Cardiac muscle cell (in vitro differentiated cells and primary cell): ENCODE measurements at regions not wholly inside any gene's neighbourhood (a gene's known extent, or its start where the extent isn't known, plus 50 kb on each side); places are given as distances from the start of the nearest gene placed in this dataset.

Source experiments
- DNase-seq, 2 donors: peaks; one replicate each; pipeline versions ENCODE4 v3.0.0 to v3.0.0-alpha.2; 2010 to 2017; ENCODE audit warnings: low read depth in 1 of 2, low spot score in 1 of 2
- H3K27ac ChIP-seq: fragments of 200-600 bp; sonication (generic); 2 replicates; pipeline ENCODE4 v1.5.1; 2016
- H3K27me3 ChIP-seq: fragments of 200-600 bp; sonication (generic); 2 replicates; pipeline ENCODE4 v1.6.0; 2016; ENCODE audit warnings: control low read depth
- H3K36me3 ChIP-seq: fragments of 200-600 bp; sonication (generic); 2 replicates; pipeline ENCODE4 v1.5.1; 2016; ENCODE audit warnings: control low read depth
- H3K4me1 ChIP-seq: fragments of 200-600 bp; sonication (generic); 2 replicates; pipeline ENCODE4 v1.8.1; 2017; ENCODE audit warnings: low read depth, mild to moderate bottlenecking, mixed run types
- H3K4me3 ChIP-seq: fragments of 200-600 bp; sonication (generic); 2 replicates; pipeline ENCODE4 v1.5.1; 2016; ENCODE audit warnings: mild to moderate bottlenecking
- H3K9me3 ChIP-seq: fragments of 200-600 bp; sonication (generic); 2 replicates; pipeline ENCODE4 v1.5.1; 2017; ENCODE audit warnings: low read depth, mild to moderate bottlenecking, control low read depth
- TF ChIP-seq, protein P1 (sequence below): IDR thresholded peaks from 2 replicates; pipeline ENCODE4 v1.5.1; 2012; ENCODE audit warnings: low read depth, mild to moderate bottlenecking, low read length

DNA sequence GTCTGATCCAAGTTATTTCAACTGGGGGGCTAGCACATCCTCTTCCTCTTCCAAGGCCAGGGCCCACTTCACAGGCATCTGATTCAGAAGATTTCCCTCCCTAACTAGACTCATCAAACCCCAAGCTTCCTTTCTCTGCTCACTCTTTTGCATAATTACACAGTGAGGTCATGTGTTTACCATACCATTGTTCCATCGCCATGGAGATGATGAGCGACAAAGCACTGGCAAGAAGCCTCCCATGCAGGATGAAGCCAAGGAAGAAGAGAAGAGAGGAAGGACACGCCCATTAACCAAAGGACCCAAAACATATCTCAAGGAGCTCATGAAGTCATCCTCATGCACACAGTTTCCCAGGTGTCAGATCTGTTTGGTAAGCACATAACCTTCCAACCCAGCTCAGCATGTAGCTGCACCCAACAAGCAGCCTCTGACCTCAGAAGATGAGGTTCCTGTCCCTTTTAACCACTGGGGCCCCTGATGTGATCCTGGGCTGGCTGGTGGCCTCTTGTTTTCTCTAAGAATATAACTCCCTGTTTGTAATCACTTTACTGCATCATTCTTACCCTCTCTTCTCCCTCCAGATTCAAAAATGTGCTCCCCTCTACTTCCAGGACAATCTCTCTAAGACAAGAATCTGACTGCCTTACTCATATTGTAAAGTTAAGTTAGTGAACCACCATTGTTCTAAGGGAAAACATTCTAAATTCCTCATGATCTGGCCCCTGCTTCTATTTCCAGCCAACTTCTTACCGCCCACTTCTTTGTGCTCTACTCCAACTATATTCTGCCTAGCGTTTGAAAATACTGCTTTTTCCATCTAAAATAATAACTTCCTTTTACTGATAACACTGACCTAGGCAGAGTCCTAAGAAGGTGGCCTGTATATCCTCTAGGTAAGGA is 190.1 kb downstream of the TTC32 start:
- TF ChIP-seq, protein P1, sequence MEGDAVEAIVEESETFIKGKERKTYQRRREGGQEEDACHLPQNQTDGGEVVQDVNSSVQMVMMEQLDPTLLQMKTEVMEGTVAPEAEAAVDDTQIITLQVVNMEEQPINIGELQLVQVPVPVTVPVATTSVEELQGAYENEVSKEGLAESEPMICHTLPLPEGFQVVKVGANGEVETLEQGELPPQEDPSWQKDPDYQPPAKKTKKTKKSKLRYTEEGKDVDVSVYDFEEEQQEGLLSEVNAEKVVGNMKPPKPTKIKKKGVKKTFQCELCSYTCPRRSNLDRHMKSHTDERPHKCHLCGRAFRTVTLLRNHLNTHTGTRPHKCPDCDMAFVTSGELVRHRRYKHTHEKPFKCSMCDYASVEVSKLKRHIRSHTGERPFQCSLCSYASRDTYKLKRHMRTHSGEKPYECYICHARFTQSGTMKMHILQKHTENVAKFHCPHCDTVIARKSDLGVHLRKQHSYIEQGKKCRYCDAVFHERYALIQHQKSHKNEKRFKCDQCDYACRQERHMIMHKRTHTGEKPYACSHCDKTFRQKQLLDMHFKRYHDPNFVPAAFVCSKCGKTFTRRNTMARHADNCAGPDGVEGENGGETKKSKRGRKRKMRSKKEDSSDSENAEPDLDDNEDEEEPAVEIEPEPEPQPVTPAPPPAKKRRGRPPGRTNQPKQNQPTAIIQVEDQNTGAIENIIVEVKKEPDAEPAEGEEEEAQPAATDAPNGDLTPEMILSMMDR, result no peak
- no peak overlapping the region for H3K27ac ChIP-seq
- H3K27me3 ChIP-seq, result no peaks in the 10 kb centered on the region
- H3K4me1 ChIP-seq, result no peaks in the 10 kb centered on the region
- H3K36me3 ChIP-seq, result no peaks in the 10 kb centered on the region
- no peak overlapping the region for H3K4me3 ChIP-seq
- H3K9me3 ChIP-seq, result no peaks in the 10 kb centered on the region
- DNase-seq, result peak in 1 of 2 donors; percentile 97

DNA sequence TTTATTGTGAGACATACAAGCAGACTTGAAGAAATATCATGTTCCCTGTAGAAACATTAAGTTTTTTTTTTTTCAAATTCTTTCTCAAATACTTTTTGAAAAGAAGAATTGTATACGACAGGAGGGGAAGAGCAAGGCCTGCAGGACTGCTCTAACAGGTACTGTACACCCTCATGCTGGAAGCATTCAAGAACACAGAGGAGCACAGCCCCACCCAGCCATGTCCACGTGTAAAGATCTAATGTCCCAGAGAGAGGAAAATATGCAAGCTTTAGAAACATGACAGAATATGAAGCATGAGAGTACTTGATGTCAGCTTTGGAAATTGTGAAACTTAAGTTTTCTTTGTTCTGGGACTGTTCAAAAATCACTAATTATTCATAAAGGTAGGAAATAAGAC is 191.6 kb downstream of the TTC32 start:
- Histone ChIP-seq H3K4me3 (no peak overlapping the region), H3K4me1 (no peaks in the 10 kb centered on the region), H3K27ac (no peak overlapping the region), H3K9me3 (no peaks in the 10 kb centered on the region), H3K27me3 (no peaks in the 10 kb centered on the region), H3K36me3 (no peaks in the 10 kb centered on the region)
- no peak for DNase-seq
- TF ChIP-seq, protein P1, result no peak

DNA sequence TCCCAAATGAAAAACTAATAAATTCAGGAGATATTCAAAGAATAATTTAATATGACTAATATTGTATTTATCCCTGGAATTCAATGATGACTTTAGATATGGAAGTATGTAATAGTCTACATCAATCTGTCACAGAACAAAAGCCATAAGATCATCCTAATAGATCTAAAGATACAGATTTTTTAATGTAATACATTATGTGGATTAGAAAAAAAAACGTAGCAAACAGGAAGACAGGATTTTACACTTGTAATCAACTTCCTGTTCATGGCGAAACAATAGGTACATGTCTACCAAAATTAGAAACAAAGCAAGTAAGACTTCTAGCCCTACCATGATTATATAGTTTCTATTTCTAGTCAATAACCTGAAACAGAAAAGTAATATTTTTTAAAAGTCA is 192.2 kb downstream of the TTC32 start:
- Histone ChIP-seq H3K27ac (no peak overlapping the region), H3K9me3 (no peaks in the 10 kb centered on the region), H3K4me1 (no peaks in the 10 kb centered on the region), H3K4me3 (no peak overlapping the region), H3K27me3 (no peaks in the 10 kb centered on the region), H3K36me3 (no peaks in the 10 kb centered on the region)
- no peak for DNase-seq
- TF ChIP-seq, protein P1, result no peak

DNA sequence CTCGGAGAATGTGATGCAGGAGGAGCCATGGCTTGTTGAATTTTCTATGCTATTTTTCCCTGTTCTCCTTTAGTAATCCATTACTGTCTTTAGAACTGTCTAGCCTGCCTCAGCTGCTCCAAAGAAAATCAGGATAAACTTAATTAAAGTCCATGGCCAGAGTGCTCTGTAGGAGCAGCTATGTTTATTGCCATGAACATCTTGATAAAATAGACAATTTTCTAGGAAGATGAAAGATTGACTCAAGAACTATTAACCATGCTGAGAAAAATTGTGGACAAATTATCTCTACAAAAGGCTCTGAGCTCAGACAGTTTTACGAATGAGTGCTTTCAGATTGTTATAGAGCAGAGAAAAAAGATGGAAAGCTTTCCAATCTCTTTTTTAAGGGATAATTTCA is 193.0 kb downstream of the TTC32 start:
- Histone ChIP-seq H3K4me1 (no peaks in the 10 kb centered on the region), H3K4me3 (no peak overlapping the region), H3K27ac (no peak overlapping the region), H3K36me3 (no peaks in the 10 kb centered on the region), H3K9me3 (no peaks in the 10 kb centered on the region), H3K27me3 (no peaks in the 10 kb centered on the region)
- DNase-seq, result no peak
- TF ChIP-seq, protein P1, result no peak

DNA sequence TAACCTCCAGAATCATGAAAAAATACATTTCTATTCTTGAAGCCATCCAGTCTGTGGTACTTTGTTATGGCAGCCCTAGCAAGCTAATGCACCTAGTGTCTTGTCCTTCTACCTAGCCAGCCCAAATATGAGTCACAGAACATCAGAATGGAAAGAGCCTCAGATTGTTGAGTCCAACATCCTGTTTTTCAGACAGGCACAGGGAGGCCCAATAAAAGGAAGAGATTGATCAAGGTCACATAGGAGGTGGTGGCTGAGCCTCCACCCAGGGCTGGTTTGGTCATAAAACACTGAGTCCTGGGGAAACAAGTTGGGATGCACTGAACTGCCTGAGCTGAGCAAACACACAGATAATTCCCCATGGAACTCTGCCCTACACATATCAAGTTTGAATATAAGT is 195.5 kb downstream of the TTC32 start:
- no peak overlapping the region for H3K27ac ChIP-seq
- H3K9me3 ChIP-seq, result no peaks in the 10 kb centered on the region
- H3K4me1 ChIP-seq, result no peaks in the 10 kb centered on the region
- TF ChIP-seq, protein P1, result no peak
- no peak overlapping the region for H3K4me3 ChIP-seq
- H3K36me3 ChIP-seq, result no peaks in the 10 kb centered on the region
- H3K27me3 ChIP-seq, result no peaks in the 10 kb centered on the region
- no peak for DNase-seq
